Dermis blood vessel endothelial cell (primary cell): ENCODE measurements at regions not wholly inside any gene's neighbourhood (a gene's known extent, or its start where the extent isn't known, plus 50 kb on each side); places are given as distances from the start of the nearest gene placed in this dataset.

Experiments
- DNase-seq: peaks from one replicate; pipeline ENCODE4 v3.0.0; 2010

GRCh38 chr3:177306252-177306651, 109.0 kb upstream of the TBL1XR1 start:
- DNase-seq: peak; percentile 67

- no peak for DNase-seq
These were observed 110.1 kb upstream of the TBL1XR1 start for GRCh38 chr3:177307391-177307790.

- no peak for DNase-seq
These were observed 110.5 kb upstream of the TBL1XR1 start for GRCh38 chr3:177307826-177308225.

- no peak for DNase-seq
These were observed 111.0 kb upstream of the TBL1XR1 start for GRCh38 chr3:177308286-177308685.

- DNase-seq: no peak
These were observed 111.6 kb upstream of the TBL1XR1 start for GRCh38 chr3:177308911-177309310.

- no peak for DNase-seq
These were observed 115.2 kb upstream of the TBL1XR1 start for GRCh38 chr3:177312491-177312890.

- DNase-seq: no peak
These were observed 117.6 kb upstream of the TBL1XR1 start for GRCh38 chr3:177314897-177315296.

- DNase-seq: no peak
These were observed 120.0 kb upstream of the TBL1XR1 start for GRCh38 chr3:177317247-177317646.

- no peak for DNase-seq
These were observed 121.3 kb upstream of the TBL1XR1 start for GRCh38 chr3:177318559-177318958.

- peak; percentile 54 for DNase-seq
These were observed 123.5 kb upstream of the TBL1XR1 start for GRCh38 chr3:177320765-177321247.

- no peak for DNase-seq
These were observed 124.5 kb upstream of the TBL1XR1 start for GRCh38 chr3:177321819-177322218.

- no peak for DNase-seq
These were observed 125.6 kb upstream of the TBL1XR1 start for GRCh38 chr3:177322881-177323280.

- no peak for DNase-seq
These were observed 132.6 kb upstream of the TBL1XR1 start for GRCh38 chr3:177329854-177330253.

- no peak for DNase-seq
These were observed 133.5 kb upstream of the TBL1XR1 start for GRCh38 chr3:177330779-177331178.

- DNase-seq: no peak
These were observed 134.0 kb upstream of the TBL1XR1 start for GRCh38 chr3:177331203-177331835.

GRCh38 chr3:177332955-177333354, 135.7 kb upstream of the TBL1XR1 start:
- DNase-seq: no peak

- DNase-seq: no peak
These were observed 136.5 kb upstream of the TBL1XR1 start for GRCh38 chr3:177333533-177334520.

- no peak for DNase-seq
These were observed 137.5 kb upstream of the TBL1XR1 start for GRCh38 chr3:177334803-177335202.

- no peak for DNase-seq
These were observed 138.4 kb upstream of the TBL1XR1 start for GRCh38 chr3:177335728-177336127.

- no peak for DNase-seq
These were observed 139.7 kb upstream of the TBL1XR1 start for GRCh38 chr3:177336873-177337450.

- DNase-seq: no peak
These were observed 140.5 kb upstream of the TBL1XR1 start for GRCh38 chr3:177337541-177338331.

GRCh38 chr3:177338697-177339219, 141.5 kb upstream of the TBL1XR1 start:
- DNase-seq: peak; percentile 32
